Glomerular endothelial cell (primary cell): ENCODE measurements at regions not wholly inside any gene's neighbourhood (a gene's known extent, or its start where the extent isn't known, plus 50 kb on each side); places are given as distances from the start of the nearest gene placed in this dataset.

Experiments used
- DNase-seq: peaks from one replicate; pipeline ENCODE4 v3.0.0-alpha.2; 2011; ENCODE audit warnings: low read depth, low spot score; ENCODE audit errors: extremely low read depth

DNA sequence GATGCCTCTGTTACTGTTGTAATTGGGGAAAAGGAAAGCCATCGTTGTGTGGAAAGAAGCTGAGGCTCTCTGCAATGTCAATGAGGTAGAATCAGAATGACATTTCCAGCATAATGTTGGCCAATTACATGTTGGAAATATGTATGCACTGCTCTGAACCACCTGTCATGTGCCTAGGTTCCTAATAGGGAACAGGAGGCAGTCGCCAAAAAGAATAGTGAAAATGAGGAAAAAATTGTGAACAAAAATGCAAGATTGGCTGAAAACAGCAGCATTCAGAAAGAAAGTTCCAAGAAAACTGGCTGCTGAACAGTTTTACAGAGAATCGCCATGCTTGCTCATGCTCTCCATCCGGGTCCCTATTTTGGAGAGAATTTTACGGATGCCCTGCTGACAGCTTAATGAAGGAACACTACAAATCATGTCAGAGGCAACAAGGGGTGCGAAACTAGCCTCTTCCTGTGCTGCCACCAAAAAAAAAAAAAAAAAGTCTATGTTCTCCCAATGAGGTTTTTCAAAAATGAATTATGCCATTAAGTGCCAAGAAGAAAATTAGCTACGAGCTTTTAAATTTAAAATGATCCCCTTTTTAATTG, 305.9 kb upstream of the ARRDC4 start:
- DNase-seq, result no peak

DNA sequence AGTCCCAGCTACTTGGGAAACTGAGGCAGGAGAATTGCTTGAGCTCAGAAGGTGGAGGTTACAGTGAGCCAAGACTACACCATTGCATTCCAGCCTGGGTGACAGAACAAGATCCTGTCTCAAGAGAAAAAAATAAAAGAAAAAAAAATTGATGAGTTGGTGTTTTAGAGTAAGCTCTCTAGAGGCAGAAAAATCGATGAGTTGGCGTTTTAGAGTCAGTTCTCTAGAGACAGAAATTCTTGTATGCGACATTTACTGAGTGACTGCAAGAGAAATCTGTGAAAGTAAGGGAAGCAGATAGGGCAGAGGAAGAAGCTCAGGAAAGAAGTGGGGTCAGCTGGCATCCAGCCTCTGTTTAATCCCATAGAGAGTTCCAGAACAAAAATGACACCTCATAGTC, 298.7 kb upstream of the ARRDC4 start:
- DNase-seq, result no peak

DNA sequence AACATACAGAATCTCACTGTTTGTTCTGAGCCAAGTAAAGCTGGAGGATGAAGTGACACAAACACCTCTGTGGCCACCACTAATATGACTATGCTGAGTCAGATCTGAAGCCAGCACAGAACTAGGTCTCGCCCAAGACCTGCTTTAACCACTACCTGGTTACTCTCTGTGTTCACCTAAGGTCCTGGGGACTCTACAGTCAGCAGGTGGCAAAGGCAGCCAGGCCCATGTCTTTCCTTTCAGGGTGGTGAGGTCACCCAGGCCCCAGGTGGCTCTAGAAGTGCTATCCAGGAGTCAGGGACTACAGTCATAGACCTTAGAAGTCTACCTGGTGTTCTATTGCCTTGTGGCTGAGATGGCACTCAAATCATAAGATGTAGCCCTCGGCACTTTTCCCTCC, 287.9 kb upstream of the ARRDC4 start:
- DNase-seq, result no peak

DNA sequence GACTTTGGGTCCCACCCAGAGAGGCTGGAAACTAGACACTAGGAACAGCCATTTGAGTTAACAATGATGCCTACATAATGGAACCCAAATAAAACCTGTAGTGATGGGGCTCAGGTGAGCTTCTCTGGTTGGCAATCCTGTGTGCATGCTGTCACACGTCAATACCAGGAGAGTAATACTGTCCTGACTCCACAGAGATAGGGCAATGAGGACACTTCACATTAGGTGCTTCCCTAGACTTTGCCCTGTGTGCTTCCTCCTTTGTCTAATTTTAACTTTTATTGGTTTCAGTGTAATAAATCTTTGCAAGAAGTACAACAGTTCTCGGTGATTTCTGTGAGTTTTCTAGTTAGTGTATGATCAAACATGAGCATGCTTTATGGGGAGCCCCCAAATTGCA, 281.8 kb upstream of the ARRDC4 start:
- DNase-seq, result no peak

DNA sequence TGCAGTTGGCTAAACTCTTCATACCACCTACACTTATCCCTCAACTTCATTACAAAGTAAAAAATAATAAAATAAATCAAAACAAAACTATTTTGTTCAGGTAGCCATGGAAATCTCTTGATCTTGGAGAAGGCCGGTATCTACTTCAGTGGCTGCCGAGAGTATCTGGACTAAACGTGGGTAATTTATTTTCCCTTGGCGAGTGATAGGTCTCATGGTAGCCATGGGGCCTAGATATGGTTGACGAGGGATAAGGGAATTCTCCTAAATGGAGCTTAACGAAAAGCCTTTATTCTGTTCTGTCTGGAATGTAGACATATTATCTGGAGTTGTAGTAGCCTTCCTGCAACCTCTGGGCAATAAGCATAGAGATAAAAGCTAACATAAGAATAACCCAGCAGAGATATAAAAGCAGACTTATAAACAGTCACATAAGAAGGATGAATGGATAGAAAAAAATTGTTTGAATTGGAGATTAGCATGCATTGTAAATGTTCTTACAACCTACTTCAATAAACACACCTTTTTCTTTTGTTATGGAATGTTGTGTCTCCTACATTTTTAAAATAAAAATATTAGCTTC, 281.3 kb upstream of the ARRDC4 start:
- no peak for DNase-seq

DNA sequence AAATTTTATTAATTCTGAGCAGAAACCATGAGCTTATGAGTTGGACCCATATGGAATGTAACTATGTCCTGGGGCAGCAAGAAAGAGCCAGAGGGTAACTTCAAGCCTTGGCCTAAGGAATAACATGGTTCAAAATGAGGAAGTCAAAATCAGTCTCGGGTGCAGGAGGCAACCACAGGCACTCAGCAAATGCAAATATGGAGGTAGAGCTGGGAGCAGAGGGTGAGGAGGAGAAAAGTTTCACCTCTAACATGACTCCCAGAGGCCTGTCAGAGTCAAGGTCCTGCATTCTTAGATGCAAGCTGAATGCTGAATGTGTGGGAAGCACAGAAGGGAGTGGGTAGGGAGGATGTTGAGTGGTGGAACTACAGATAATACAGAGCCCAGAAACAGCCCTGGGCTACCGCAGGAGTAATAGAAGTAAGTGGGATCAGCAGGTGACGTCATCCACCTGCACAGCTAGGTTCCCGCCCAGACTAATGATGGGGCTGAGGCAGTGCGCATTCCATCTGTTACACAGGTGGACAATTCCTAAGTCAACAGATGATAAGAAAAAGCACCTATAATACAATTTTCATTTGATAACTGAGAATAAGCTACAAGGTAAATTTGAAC, 279.8 kb upstream of the ARRDC4 start:
- DNase-seq, result no peak

DNA sequence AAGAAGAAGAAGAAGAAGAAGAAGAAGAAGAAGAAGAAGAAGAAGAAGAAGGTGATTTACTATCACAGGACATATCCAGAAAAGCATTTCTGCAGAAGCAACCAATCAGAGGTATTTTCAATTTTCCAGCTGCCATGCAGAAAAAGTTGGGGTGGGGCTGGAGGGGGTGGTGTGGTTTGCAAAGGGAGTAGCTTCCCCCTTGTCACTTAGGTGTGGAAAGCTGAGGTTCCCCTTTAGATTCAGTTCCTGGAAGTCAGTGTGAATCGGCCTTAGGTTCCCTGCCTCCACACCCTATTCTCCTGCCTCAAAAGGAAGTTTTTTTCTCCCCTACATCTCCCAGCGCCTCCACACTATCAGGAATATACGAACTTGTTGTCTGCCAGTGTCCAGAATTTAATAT, 276.7 kb upstream of the ARRDC4 start:
- no peak for DNase-seq

DNA sequence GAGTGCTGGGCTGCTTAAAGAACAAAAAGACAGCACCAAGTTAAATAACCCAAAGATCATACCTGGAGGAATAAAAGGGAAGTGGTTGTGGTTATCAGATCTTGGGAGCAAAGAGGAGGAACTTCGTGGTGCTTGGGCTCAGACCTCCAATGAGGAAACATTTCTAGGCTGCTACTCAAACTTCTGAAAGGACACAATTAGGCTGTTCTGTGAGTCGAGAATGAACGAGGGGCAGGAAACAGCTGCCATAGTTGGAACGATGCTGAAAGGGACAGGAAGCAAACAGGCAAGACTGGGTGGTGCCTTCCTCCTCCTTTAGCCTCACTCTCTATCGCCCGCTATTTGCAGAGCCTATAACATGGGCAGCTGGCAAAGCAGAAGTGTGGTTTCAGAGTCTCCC, 276.3 kb upstream of the ARRDC4 start:
- no peak for DNase-seq

DNA sequence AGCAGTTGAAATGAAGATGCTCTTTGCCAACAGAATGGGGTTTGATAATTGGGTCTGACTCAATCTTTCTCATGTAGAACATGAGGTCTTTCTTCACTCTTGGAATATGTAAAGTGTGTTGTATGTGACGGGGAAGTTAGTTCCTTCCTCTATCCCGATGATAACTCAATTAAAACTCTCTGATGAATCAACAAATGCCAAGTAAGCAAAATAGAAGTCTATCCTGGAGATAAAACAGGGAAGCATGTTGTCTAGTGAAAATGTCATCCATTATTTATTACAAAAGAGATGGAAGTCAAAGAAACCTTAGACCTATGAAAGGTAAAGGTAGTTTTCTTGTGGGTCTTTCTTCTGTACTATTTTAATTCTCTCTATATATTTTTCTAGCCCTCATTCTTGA, 274.2 kb upstream of the ARRDC4 start:
- DNase-seq, result no peak

DNA sequence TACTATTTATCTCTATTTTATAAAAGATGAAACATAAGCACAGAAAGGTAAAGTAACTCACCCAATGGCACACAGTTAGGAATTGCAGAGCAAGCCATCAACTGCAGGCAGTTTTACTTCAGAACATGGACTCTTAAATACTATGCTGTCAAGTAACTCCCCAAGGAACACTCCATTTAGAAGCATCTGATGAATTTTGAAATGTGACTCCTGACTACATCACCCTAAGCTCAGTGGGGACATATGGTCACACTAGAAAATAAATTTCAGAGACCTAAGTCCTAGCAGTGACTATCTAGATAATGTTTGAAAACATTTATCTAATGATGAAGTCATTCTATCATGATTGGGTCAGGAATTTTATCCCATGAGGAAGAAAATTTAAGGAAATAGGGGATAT, 272.8 kb upstream of the ARRDC4 start:
- DNase-seq, result no peak

DNA sequence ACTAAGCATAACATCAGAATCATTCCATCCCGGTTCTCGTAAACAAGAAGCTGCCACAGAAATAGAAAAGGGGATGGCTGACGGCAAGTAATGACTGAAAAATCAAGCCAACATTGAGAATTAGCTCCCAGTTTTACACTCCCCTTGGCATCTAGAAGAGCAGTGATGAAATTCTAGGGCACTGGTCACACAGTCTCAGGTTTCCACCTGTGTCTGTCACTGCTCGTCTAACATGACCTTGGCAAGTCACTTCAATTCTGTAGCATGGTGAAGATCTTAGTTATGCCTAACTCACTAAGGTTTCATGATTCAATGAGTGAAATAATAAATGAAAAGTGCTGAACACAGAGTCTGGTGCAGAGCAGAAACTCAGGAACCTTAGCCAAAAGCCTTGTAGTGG, 272.3 kb upstream of the ARRDC4 start:
- DNase-seq, result no peak

DNA sequence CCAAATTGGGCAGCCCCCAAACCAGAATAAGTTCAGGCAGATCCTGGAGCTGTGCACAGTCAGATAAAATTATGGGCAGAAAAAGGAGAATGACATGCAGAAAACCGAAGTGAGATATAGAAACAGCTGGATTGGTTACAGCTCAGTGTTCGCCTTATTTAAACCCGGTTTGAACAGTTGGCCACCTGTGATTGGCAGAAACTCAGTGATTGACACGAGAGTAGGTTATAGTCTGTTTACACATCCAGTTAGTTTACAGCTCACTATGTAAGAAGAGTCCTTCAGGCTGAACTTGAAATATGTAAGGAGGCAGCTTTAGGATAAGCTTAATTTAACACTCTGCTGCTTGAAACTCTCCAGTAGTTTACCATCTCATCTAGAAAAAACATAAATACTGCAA, 271.6 kb upstream of the ARRDC4 start:
- DNase-seq, result no peak

DNA sequence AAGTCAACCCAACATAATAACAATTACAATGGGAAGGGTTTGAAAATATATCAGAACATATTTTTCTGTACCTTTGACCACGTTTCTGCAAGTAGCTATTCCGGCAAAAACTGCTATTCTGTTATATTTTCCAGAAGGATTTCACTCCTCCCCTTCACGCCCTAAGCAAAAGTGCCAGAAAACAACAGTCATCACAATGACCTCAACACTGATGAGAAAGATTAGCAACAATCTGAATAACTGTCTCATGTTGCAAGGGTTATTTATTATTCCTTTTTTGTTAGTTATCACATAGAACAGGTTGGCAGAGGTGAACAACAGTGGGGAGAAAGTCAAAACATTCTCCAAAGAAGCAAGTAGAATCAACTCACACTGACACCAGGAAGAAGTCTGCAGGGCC, 269.4 kb upstream of the ARRDC4 start:
- DNase-seq, result no peak

DNA sequence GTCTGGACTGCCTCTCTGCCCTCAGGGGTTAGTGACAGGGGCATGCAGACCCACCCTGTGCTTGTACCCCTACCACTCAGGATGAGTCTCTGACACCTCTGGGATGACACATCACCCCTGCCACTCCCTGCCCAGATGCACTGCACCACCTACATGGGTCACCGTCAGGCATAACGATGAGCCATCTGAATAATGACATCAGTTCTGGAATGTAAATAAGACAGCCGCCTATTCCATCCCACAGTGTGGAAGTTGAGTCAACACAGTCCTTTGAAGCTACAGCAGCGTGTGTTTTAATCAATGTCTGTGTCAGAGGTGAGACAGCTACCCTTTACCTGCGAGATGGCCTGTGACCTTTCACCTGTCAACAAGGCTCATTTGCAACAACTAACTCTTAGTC, 268.7 kb upstream of the ARRDC4 start:
- no peak for DNase-seq

DNA sequence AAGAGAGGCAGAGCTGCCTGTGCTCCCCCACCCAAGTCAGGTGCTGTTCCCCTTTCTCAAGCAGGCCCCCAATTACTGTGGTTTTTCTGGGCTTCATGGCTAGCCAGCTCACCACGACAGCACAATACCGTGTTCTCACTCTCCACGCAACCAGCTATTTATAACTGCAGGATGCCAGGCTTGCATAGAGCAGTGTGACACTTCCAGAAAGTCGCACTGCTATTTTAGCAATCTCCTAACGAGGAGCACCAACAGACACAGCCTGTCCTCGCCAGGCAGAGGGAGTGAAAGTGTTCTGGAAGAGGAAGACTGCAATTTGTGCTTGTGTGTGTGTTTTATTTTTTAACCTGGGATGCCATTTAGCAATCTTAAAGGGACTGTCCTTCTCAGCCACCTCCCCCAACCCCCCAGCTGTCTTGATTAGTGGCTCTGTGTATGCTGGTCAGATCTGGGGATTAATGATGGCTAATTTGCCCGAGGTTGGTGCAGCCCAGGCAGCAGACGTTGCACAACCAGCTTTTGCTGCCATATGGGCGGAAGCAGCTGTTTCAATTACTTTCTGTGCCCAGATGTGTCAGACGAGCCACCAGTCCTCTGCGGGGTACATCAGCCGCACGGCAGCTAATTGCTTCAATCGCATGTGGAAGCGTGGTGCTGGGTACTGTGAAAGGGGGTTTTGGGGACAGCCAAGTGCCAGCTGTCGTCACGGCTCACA, 268.0 kb upstream of the ARRDC4 start:
- no peak for DNase-seq

DNA sequence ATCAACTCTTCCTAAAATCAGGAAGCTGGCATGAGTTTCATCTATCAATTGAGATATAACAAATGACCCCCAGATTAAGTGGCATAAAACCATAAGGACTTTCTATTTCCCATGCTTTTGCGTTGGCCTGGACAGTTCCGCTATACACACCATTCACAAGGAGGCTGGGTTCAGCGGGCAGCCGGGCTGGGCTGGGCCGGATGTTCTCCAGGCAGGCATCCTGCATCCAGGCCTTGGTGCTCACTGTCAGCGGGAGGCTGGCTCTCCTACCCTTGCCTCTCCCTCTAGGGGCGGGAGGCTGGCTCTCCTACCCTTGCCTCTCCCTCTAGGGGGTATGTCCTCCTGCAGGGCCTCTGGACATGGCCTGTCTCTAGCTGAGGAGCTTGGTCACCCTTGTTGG, 266.0 kb upstream of the ARRDC4 start:
- no peak for DNase-seq

DNA sequence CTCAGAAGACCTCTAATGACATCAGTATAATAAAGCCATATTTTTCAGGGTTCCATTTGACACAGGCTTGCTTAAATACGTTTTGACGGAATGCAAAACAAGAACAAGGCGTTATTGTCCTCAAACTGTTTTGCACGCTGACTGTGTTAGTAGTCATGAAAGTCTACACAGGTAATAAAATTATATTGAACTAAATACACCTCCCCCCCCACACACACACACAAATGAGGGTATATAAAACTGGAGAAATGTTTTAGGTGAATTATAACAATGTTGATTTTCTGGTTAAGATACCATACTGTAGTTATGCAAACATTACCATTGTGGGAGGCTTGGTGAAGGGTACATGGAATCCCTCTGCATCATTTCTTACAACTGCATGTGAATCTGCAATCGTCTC, 257.1 kb upstream of the ARRDC4 start:
- DNase-seq, result no peak

DNA sequence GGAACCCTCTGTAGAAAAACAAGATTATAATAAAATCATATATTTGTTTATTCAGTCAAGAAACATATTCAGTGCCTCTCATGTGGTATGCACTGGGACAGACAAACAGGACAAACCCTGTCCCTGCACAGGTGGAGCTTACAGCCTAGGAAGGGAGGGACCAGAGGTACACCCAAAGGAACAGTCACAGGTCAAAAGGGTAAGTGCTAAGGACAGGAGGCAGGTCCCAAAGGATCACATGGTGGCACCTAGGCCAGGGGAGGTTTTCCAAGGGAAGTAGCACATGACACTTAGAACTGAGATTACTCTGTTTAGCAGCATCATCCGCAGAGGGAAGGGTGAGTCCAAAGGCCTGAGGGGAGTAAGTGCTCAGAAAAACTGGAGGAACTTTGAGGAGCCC, 254.4 kb upstream of the ARRDC4 start:
- no peak for DNase-seq

DNA sequence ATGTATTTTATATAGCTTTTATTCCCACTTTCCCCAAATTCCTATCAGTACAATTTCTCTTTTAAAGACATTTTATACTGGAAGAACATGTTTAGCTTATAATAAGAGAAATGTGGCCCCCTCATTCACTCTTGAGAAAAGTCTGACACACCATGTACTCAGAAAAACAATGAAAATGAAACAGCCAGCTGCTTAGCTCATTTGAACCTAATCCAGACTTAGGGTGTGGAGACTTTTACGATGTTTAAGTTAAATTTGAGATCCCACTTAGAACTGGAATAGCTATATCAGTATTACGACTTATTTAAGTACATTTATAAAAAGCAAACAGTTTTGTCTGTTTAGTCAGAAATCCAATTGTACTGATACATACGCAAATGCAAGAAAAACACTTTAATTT, 252.3 kb upstream of the ARRDC4 start:
- no peak for DNase-seq

DNA sequence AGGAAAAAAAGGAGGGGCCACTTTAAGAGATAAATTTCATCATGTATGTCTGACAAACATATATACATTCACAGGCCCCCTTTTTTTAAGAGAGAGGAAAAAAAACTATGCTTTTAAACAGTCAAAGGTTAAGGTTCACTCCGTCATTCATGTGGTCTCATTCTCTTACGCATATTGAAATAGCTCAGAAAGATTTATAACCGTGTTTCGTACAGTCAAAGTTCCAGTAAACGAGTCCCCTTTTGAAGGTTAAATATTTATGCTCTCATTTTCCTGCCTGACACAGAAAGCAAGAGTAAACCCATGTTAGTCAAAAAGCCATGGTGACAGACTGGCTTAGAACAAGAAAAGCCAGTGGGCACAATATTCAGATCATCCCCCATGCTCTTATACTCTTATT, 248.0 kb upstream of the ARRDC4 start:
- no peak for DNase-seq

DNA sequence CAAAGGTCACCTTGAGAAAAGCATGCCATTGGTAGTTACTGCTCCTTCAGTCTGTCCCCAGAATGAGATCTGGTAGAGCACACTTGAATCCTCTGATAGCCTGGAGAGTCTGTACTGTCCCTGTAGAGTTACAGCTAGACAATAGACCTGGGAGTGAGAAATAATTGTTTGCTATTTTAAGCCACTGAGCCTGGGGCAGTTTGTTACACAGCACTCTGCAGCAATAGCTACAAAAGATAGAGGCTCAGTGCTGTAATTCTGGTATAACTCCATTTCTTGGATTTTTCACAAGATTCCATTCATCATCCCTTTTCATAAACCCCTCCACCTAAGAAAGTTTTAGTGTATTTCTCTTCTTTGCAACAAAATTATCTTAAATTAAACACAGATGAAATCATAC, 242.7 kb upstream of the ARRDC4 start:
- DNase-seq, result no peak

DNA sequence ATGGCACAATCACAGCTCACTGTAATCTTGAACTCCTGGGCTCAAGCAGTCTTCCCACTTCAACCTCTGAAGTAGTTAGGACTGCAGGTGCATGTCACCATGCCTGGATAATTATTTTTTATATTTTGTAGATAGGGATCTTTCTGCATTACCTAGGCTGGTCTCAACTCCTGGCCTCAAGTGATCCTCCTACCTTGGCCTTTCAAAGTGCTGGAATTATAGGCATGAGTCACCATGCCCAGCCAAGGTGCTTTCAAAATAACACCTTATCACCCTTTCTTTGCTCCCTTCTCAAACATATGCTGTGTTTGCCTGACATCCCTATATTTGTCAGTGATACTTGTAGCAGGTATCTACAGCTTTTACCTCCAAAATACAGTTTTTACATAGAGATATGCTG, 242.0 kb upstream of the ARRDC4 start:
- DNase-seq, result no peak
